ENCODE measurements at regions not wholly inside any gene's neighbourhood (a gene's known extent, or its start where the extent isn't known, plus 50 kb on each side); places are given as distances from the start of the nearest gene placed in this dataset.
A peak's percentile ranks its signal among the peaks of the same experiment; 100 is the strongest.

DNA sequence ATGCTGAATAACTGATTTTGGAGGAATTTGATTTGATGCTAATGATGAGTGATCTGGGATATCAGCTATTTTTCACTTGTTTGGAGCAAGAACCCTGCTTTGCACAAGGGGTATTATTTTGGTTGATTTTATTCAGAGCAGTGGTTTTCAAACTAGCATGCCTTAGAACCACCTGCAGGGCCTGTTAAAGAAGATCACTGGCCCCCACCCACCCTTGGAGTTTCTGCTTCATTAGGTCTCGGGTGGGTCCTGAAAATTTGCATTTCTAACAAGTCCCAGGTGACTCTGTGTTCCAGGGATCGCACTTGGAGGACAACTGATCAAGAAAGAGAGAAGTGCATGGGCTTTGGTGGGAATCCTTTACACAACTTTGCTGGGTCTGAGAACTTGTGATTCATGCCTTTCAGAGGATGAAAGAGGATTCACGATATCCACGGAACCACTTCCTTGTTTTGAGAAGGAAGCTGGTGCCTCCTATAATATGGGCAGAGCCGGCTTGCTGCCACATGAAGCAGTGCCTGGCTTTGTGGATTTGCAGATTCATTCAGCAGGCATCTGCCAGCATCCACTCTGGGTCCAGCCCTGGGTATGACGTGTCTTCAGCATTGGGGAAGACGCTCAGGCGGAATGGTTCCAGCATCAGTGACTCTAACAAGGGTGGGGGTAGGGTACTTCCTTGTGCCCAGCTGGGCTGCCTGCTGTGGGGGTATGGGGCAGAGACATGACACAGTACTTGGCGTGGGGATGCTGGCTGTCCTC lies 106.6 kb upstream of the PITX1 start:
- peak overlapping the region; percentile 68 to 84 for H3K27ac ChIP-seq
- 56% methylated on average over 9 of the region's 9 CpGs for WGBS (ENCODE audit: missing lambda C conversion rate)
- POLR2A ChIA-PET = interaction anchor here (1.0 to 1.2 kb wide), 2 partner anchors 105 to 107 kb away, joined by 4 read pairs; partner anchors contain the start of gene PITX1
- peak overlapping the region; percentile 76 for H3K4me2 ChIP-seq
- peak; percentile 47 to 80 for DNase-seq (ENCODE audit: low read depth in 1 of 2, low spot score in 1 of 2)
- peak; percentile 69 to 78 for ATAC-seq
- no peak for TF ChIP-seq FOSL2 (IDR thresholded peaks at IDR 0.05)
- 0 out of 2 replicates have a peak, but pooled peaks have one; percentile 7 for TF ChIP-seq FOSL2 (CRISPR knock-in tag; IDR thresholded peaks at IDR 0.05)
- TF ChIP-seq FOXS1 (CRISPR knock-in tag; IDR thresholded peaks at IDR 0.05) = no peak
- peak; percentile 12; the same call in 1 of the 2 replicates for TF ChIP-seq JUNB (IDR thresholded peaks at IDR 0.05)
- TF ChIP-seq, protein P1, sequence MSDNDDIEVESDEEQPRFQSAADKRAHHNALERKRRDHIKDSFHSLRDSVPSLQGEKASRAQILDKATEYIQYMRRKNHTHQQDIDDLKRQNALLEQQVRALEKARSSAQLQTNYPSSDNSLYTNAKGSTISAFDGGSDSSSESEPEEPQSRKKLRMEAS (IDR thresholded peaks at IDR 0.05) = 0 out of 2 replicates have a peak, but pooled peaks have one; percentile 5
- H3K9me3 ChIP-seq = no peaks in the 10 kb centered on the region
- CTCF ChIA-PET = interaction anchor here (0.9 to 3.6 kb wide), 4 partner anchors 8 to 51 kb away, joined by 3 to 19 read pairs (median 4); no protein-coding TSS in a partner anchor
- no peak for FAIRE-seq
- no peak overlapping the region for H3K4me3 ChIP-seq
- peaks cover 67% of the 10 kb centered on the region for H3K4me1 ChIP-seq

- Histone ChIP-seq H3K4me1 (peaks cover 77% of the 10 kb centered on the region), H3K4me3 (no peak overlapping the region)
These were observed 105.5 kb upstream of the PITX1 start for GRCh38 chr5:135139381-135140134.

GRCh38 chr5:135138116-135138850 lies 104.3 kb upstream of the PITX1 start:
- POLR2A ChIA-PET = no interaction called here
- CTCF ChIA-PET = interaction anchor here (0.7 to 3.6 kb wide), 4 partner anchors 14 to 74 kb away, joined by 3 to 19 read pairs (median 3); no protein-coding TSS in a partner anchor
- Histone ChIP-seq H3K9me3 (no peaks in the 10 kb centered on the region), H3K4me1 (peaks cover 83% of the 10 kb centered on the region), H3K4me3 (no peak overlapping the region), H3K27ac (peak overlapping the region; percentile 62 to 84; a peak in 5 of 6 replicates), H3K4me2 (peak overlapping the region; percentile 6; the same call in 1 of the 3 replicates)
- no peak for TF ChIP-seq ZNF302 (CRISPR knock-in tag; IDR thresholded peaks at IDR 0.05)
- TF ChIP-seq FOSL2 (IDR thresholded peaks at IDR 0.05) = no peak
- TF ChIP-seq FOSL2 (CRISPR knock-in tag; IDR thresholded peaks at IDR 0.05) = no peak
- TF ChIP-seq HOXB13 (CRISPR knock-in tag; IDR thresholded peaks at IDR 0.05; ENCODE audit: low read depth) = no peak
- TF ChIP-seq POLR2AphosphoS2 (conservative IDR thresholded peaks at IDR 0.05; ENCODE audit: low read length) = no peak
- TF ChIP-seq PBX3 (IDR thresholded peaks at IDR 0.05) = no peak
- no peak for TF ChIP-seq HDAC2 (IDR thresholded peaks at IDR 0.05)
- TF ChIP-seq HOXA7 (CRISPR knock-in tag; IDR thresholded peaks at IDR 0.05) = no peak
- no peak for TF ChIP-seq KDM5A (IDR thresholded peaks at IDR 0.05)
- TF ChIP-seq BHLHE40 (IDR thresholded peaks at IDR 0.05; ENCODE audit: low read depth, low read length) = no peak
- no peak for TF ChIP-seq ZSCAN20 (CRISPR knock-in tag; IDR thresholded peaks at IDR 0.05)
- TF ChIP-seq HEYL (CRISPR knock-in tag; IDR thresholded peaks at IDR 0.05) = no peak
- TF ChIP-seq RAD21 (conservative IDR thresholded peaks at IDR 0.05 in 1 of 2, IDR thresholded peaks at IDR 0.05 in 1 of 2) = no peak
- no peak for TF ChIP-seq ZFP36 (IDR thresholded peaks at IDR 0.05; ENCODE audit: borderline replicate concordance, partially characterized antibody)
- TF ChIP-seq NR3C1 (IDR thresholded peaks at IDR 0.05) = no peak
- no peak for TF ChIP-seq JUN (IDR thresholded peaks at IDR 0.05)
- TF ChIP-seq HES2 (IDR thresholded peaks at IDR 0.05) = no peak
- no peak for TF ChIP-seq MYC (IDR thresholded peaks at IDR 0.05; ENCODE audit: borderline replicate concordance, low read length)
- ATAC-seq = no peak
- 81% methylated on average over 4 of the region's 4 CpGs for WGBS (ENCODE audit: missing lambda C conversion rate)
- DNase-seq (ENCODE audit: low read depth in 1 of 2, low spot score in 1 of 2) = no peak
- FAIRE-seq = no peak

More at GRCh38 chr5:135139381-135140134, 105.5 kb upstream of the PITX1 start:
- FAIRE-seq (no peak), DNase-seq (ENCODE audit: low read depth in 1 of 2, low spot score in 1 of 2) (peak; percentile 81 to 92), ATAC-seq (peak; percentile 82 to 83)
- WGBS (ENCODE audit: missing lambda C conversion rate) = 69% methylated on average over 12 of the region's 12 CpGs
- TF ChIP-seq HES2 (IDR thresholded peaks at IDR 0.05) = peak; percentile 43; the same call in 1 of the 2 replicates
- peak; percentile 50; the same call in 1 of the 2 replicates for TF ChIP-seq JUNB (IDR thresholded peaks at IDR 0.05)
- TF ChIP-seq RARB (CRISPR knock-in tag; IDR thresholded peaks at IDR 0.05) = no peak
- TF ChIP-seq FOSL2 (IDR thresholded peaks at IDR 0.05) = peak; percentile 78
- TF ChIP-seq FOSL2 (CRISPR knock-in tag; IDR thresholded peaks at IDR 0.05) = peak; percentile 93
- peak; percentile 94 to 96 for TF ChIP-seq CEBPB (IDR thresholded peaks at IDR 0.05)
- TF ChIP-seq KDM1A (IDR thresholded peaks at IDR 0.05; ENCODE audit: low read depth) = no peak
- Histone ChIP-seq H3K4me2 (peak overlapping the region; percentile 76), H3K9me3 (no peaks in the 10 kb centered on the region), H3K27ac (peak overlapping the region; percentile 68 to 84)
- ChIA-PET POLR2A (no interaction called here), CTCF (interaction anchor here (0.8 to 3.6 kb wide), 3 partner anchors 9 to 52 kb away, joined by 3 to 19 read pairs (median 4); no protein-coding TSS in a partner anchor)

Measured in A549 (cell line).